ENCODE measurements at regions not wholly inside any gene's neighbourhood (a gene's known extent, or its start where the extent isn't known, plus 50 kb on each side); places are given as distances from the start of the nearest gene placed in this dataset.

GRCh38 chr18:24530630-24531111 lies 70.2 kb downstream of the HRH4 start:
- no peak for DNase-seq (ENCODE audit: low read depth)

DNA sequence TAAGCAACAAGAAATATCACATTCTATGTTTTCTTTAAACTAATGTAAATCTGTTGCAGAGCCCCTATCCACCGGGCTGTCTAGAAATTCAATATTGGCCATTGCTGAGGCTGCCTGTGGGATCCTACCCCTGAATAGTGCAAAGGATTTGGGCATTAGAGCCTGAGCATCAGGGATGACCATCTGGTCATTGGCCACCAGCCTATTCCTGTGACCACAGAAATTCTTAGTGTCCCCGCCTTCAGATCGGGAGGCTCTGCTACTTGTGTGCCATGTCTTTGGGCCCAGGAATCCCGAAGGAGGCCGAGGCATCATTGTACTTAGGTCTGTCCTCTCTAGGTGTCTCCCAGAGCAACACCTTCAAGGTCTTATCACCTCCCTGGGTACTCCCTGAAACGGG lies 73.8 kb downstream of the HRH4 start:
- DNase-seq (ENCODE audit: low read depth) = no peak

GRCh38 chr18:24534737-24535136 lies 74.3 kb downstream of the HRH4 start:
- no peak for DNase-seq (ENCODE audit: low read depth)

- DNase-seq (ENCODE audit: low read depth) = no peak
Observed at GRCh38 chr18:24535527-24536295, 75.3 kb downstream of the HRH4 start.

GRCh38 chr18:24536326-24536725 lies 75.9 kb downstream of the HRH4 start:
- DNase-seq (ENCODE audit: low read depth) = no peak

DNA sequence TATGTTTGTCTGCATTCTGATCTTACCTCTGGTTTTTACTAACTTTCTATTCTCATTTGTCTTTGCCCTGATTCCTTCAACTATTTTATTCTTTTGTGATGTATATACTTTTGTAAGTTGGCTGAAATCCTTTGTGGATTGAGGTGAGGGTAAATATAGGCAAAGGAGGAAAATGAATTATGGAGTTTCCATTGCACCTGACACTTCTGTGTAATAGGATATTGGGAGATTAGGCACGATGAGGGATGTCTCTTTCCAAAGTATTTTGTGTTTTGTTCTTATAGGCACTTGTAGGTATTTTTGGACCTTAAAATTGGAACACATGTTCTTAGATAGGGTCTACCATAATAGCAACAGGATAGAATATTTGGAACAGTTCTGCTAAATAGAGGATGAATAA lies 76.4 kb downstream of the HRH4 start:
- DNase-seq (ENCODE audit: low read depth) = no peak

GRCh38 chr18:24538414-24539264 lies 78.2 kb downstream of the HRH4 start:
- DNase-seq (ENCODE audit: low read depth) = no peak

DNA sequence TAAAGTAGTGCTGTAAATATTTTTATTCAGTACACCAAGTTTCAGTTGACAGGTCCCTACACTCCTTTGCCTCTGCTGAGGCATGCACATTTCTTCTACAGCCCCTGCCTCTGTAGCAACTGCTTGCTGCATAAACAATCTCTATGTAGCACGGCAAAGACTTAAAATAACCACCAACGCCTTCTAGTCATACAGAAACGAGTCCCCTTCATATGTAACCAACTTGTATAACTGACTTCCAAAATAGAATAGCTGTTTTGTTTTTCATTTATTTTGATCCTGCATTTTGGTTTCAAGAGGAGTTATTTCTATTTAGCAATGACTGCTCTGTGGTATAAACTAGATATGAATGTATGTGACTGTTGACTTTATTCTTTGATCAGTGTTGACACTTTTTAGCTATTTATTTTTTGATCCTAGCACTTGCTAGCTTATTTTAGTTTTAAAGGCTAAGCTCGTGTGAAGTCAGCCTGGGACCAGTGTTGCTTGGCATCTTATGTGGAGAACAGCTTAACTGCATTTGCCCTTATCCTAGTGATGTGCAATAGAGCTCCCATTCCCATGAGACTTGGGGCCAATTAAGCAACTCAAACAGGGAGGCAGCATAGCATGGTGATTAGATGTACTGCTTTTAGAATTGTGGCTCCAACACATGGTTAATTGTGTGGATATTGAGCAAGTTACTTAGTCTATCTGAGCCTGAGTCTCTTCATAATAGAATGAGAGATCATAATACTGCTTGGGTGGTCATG lies 79.6 kb downstream of the HRH4 start:
- no peak for DNase-seq (ENCODE audit: low read depth)

DNA sequence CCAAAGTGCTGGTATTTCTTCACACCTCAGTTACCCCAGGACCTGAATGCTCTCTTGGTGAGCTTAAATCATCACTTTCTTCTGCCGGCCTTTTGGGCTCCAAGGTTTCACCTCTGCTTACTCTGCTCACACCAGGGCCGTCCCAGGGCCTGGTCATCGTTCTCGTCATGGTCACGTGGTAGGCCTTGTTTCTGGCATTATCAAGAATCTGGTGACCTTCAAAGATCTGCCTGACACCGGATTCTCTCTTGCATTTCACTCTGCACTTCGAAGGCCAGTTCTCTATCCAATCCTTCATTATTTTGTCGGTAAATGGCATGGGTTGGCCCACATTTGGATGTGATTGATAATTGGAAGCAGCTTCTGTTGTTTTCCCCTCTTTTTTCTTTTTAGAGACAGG lies 80.5 kb downstream of the HRH4 start:
- no peak for DNase-seq (ENCODE audit: low read depth)

DNA sequence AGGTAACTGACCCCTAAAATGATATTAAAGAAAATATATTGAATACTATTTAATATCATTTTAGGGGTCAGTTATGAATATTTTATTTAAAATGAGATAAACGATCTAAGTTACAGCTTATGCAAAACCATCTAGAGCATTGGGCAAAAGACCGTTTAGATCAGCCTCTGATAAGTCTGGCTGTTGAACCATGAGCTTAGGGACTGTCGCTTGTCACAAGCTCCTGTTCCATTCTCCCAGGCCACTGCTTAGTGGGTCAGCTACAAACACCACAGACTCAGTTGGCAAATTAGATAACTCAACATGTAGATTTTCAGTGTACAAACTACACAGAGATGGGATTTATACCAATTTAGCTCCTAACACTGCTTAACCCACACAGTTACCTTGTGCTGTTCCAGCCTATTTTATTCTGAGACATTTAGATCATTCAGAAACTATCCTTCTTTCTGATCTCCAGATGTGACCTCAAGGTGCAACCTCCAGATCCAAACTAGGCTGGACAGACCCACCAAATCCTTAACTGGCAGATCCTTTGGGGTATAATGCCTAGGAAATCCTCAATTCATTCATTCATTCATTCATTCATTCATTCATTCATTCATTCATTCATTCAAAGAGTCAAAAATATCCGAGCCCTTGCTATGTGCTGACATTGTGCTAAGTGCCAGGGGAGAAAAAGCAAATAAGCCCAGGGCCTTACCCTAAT lies 82.8 kb downstream of the HRH4 start:
- DNase-seq (ENCODE audit: low read depth) = no peak

DNA sequence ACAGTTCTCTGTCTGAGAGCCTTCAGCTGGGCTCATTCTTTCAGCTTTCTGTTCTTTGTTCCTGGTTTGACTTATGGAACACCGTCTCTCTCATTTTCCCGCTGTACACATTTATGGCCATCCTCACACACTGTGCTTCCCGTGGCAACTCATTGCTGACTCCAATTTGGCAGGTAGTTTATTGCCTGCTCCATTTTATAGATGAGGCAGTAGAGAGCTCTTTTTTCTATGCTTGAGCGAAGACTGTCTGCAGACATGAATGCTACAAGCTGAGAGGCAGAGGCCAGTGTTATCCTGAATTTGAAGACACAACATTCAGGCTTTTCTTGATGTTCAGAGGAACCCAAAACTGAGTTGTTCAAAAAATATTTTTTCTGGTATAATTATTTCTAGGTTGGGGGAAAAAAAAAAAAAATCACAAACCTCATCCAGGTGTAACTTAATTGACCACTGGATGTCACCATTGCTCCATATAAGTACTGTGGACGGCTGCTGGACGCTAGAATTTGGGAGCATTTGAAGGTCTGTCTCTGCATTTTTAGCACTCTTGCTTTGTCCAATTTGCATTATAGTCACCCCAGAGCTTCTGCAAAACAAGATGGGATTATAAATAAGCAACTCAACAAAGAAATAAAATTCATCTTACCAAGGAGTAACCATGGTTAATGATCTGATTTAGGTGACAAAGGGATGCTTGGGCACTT lies 83.5 kb downstream of the HRH4 start:
- DNase-seq (ENCODE audit: low read depth) = no peak

DNA sequence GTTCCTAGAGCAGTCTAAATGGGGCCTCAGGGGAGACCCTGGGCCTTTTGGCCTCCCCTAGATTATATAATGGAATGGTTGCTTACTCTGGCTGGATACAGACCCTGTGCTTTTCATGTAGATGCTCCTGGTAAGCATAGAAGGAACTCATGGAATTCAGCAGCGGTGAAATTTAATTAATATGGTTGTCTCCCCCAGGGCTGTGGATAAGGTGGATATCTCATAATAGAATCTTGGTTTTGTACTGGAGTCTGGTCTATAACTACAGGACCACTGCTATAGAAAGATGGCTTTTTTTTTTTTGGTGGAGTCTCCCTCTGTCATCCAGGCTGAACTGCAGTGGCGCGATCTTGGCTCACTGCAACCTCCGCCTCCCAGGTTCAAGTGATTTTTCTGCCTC lies 84.5 kb downstream of the HRH4 start:
- DNase-seq (ENCODE audit: low read depth) = no peak

- no peak for DNase-seq (ENCODE audit: low read depth)
Observed at GRCh38 chr18:24545651-24546050, 85.2 kb downstream of the HRH4 start.

- DNase-seq (ENCODE audit: low read depth) = no peak
Observed at GRCh38 chr18:24546307-24546706, 85.9 kb downstream of the HRH4 start.

GRCh38 chr18:24548583-24548982 lies 88.1 kb downstream of the HRH4 start:
- no peak for DNase-seq (ENCODE audit: low read depth)

- no peak for DNase-seq (ENCODE audit: low read depth)
Observed at GRCh38 chr18:24552218-24552617, 91.8 kb downstream of the HRH4 start.

DNA sequence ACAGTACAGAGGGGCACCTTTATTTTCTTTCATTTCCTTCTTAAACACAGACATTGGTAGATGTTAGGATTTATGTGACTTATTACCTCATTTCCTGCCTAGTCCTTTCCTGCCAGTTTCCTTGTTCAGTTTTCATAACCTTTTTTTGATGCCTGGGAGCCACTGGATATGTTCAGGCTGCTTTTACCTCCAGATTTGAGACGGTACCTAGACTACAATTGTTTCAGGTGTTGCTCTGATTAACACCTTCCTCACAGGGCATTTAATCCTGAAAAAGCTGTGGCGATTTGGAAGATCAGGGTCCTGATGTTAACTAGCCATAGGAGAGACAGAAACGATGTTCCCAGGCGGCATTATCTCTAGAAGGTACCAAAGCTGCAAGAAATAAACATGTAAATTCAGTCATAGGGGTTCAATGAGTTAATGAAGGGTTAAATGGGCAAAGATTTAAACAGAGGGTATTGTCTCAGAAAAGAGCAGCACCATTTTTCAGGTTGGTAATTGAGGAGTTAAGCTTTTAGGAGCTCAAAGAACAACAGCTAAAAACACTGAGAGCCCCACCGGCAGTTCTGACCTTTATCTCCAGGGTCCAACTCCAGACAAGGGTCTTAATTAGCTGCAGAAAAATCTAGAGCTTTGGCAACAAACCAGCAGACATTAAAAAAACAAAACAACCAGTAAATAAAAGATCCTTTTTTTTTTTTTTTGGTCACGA lies 93.3 kb downstream of the HRH4 start:
- DNase-seq (ENCODE audit: low read depth) = no peak

GRCh38 chr18:24558403-24558802 lies 98.0 kb downstream of the HRH4 start:
- DNase-seq (ENCODE audit: low read depth) = no peak

DNA sequence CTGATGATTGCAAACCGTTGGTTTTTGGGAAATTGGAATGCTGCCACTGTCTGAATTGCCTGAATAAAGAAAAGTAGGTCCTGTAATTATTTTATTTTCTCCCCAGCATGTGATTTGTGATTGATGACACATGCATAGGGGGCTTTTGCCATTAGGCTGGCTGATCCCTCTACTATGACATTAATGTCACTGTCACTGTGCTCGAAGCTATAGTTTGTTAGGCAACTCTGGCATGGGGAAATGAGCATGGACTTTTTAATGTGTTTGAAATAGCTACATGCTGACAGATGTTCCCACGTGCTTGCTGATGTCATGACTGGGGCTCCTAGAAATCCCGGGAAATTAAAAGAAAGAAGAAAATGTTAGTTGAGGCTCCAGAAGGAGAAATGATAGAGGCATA lies 99.1 kb downstream of the HRH4 start:
- no peak for DNase-seq (ENCODE audit: low read depth)

DNA sequence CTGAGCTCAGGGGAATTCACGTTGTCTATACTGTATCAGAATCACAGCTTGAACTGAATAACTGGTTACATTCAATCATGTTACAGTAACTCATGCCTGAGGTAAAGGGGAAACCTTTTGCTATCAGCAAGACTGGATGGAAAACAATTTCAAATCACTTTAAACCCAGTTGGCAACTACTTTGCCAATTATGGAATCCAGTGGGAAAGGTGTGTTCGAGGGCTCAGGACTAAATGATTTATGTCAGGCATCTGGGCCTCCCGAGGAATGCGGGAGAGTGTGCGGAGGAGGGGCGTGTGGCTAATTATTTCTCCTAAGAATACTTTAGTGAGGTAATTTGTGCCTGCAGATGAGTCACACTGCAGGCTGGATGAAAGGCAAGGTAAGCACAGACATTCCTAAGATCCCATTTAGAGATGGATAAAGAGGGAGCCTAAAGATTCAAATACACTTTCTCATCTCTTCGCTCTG lies 100.1 kb downstream of the HRH4 start:
- DNase-seq (ENCODE audit: low read depth) = no peak

All from CMK (cell line).